Thoracic aorta (tissue), 2 donors: ENCODE measurements at regions not wholly inside any gene's neighbourhood (a gene's known extent, or its start where the extent isn't known, plus 50 kb on each side); places are given as distances from the start of the nearest gene placed in this dataset.

Source experiments
- ATAC-seq: fragments of 150-250 bp; one replicate; pipeline ENCODE4 v1.8.0; 2017; ENCODE audit warnings: low read depth; ENCODE audit not compliant: insufficient number of reproducible peaks, low FRiP score
- DNase-seq: peaks from one replicate; pipeline ENCODE4 v3.0.0-alpha.2; 2020; ENCODE audit warnings: low spot score
- H3K27ac ChIP-seq, 2 donors: fragments of 200-600 bp; sonication (generic); 1 replicate in 1 of 2; 2 replicates in 1 of 2; pipeline ENCODE4 v1.5.1; 2016; ENCODE audit warnings: mild to moderate bottlenecking in 2 of 2, moderate library complexity in 2 of 2
- H3K27me3 ChIP-seq: fragments of 200-600 bp; sonication (generic); replicated peaks from 2 replicates; pipeline ENCODE4 v1.6.0; 2016; ENCODE audit warnings: mild to moderate bottlenecking; ENCODE audit not compliant: insufficient read depth
- H3K36me3 ChIP-seq: fragments of 200-600 bp; sonication (generic); one replicate; pipeline ENCODE4 v1.5.1; 2016
- H3K4me1 ChIP-seq, 2 donors: fragments of 200-600 bp; sonication (generic); 1 replicate in 1 of 2; 2 replicates in 1 of 2; pipeline versions ENCODE4 v1.5.1 to v1.6.0; 2016; ENCODE audit warnings: low read depth in 2 of 2, mild to moderate bottlenecking in 1 of 2; ENCODE audit not compliant: control insufficient read depth in 1 of 2
- H3K4me3 ChIP-seq: fragments of 200-600 bp; sonication (generic); 2 replicates; pipeline ENCODE4 v1.5.1; 2016; ENCODE audit warnings: mild to moderate bottlenecking
- H3K9me3 ChIP-seq: fragments of 200-600 bp; sonication (generic); 2 replicates; pipeline ENCODE4 v1.5.1; 2016
- TF ChIP-seq, protein P1 (sequence below): fragments of 200-600 bp; sonication (generic); IDR thresholded peaks from one replicate; pipeline ENCODE4 v1.5.1; 2019; ENCODE audit warnings: antibody characterized with exemption

DNA sequence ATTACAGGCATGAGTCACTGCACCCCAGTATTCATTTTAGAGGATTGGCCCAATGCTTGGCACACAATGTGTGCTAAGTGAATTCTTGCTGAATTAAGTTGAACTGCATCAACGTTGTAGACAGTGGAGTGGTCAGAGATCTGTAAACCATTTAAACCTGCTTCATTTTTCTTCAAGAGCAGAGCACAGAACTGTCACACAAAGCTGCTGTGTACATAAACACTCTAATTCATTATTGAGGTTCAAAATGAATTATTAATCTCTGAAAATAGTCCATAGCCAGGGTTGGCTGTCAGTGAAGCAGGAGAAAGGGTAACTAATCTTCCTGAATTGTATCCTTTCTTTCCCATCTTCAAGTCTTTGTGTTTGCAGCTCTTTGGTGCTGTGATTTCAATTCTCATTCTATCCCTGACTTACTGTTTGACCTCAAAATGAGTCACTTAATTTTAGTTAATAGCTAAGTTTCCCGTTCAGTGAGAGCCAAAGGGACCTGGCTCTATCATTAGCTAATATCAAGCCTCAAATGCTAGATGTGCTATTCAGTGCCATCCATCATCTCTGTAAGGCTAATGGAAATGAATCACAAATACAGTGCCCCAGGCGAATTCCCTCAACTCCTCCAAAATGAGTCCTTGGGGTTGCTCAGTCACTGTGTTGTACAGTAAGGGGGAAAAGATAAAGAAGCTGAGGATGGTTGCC lies 77.0 kb upstream of the TSC22D1 start:
- no peaks in the 10 kb centered on the region for H3K9me3 ChIP-seq
- no peaks in the 10 kb centered on the region for H3K27me3 ChIP-seq
- H3K4me1 ChIP-seq: peaks cover 6 to 25% of the 10 kb centered on the region in 2 donors
- TF ChIP-seq, protein P1, sequence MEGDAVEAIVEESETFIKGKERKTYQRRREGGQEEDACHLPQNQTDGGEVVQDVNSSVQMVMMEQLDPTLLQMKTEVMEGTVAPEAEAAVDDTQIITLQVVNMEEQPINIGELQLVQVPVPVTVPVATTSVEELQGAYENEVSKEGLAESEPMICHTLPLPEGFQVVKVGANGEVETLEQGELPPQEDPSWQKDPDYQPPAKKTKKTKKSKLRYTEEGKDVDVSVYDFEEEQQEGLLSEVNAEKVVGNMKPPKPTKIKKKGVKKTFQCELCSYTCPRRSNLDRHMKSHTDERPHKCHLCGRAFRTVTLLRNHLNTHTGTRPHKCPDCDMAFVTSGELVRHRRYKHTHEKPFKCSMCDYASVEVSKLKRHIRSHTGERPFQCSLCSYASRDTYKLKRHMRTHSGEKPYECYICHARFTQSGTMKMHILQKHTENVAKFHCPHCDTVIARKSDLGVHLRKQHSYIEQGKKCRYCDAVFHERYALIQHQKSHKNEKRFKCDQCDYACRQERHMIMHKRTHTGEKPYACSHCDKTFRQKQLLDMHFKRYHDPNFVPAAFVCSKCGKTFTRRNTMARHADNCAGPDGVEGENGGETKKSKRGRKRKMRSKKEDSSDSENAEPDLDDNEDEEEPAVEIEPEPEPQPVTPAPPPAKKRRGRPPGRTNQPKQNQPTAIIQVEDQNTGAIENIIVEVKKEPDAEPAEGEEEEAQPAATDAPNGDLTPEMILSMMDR: no peak
- no peaks in the 10 kb centered on the region for H3K36me3 ChIP-seq
- ATAC-seq (no peak), DNase-seq (no peak)
- no peak overlapping the region for H3K27ac ChIP-seq
- no peak overlapping the region for H3K4me3 ChIP-seq

DNA sequence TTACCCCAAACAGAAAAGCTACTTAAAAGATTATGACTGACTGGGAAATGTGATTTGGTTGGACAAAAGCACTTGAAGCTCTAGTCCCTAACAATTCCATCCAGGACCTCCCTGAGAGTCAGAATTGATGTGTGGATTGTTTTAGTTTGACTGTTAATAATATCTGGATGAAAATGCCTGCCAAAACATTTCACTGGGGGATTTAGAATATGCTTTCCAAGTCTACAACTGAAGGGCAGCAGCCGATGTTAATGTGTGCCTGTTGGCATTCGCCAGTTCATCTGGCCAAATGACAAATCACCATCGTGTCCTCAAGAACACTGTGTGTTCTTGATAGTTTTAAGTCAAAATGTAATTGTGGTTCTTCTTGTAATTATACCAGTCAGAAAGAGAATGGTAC lies 76.0 kb upstream of the TSC22D1 start:
- Histone ChIP-seq H3K27ac (no peak overlapping the region), H3K4me1 (peaks cover 6 to 25% of the 10 kb centered on the region in 2 donors), H3K36me3 (no peaks in the 10 kb centered on the region), H3K27me3 (no peaks in the 10 kb centered on the region), H3K4me3 (no peak overlapping the region), H3K9me3 (no peaks in the 10 kb centered on the region)
- no peak for DNase-seq
- TF ChIP-seq, protein P1: no peak
- ATAC-seq: no peak

DNA sequence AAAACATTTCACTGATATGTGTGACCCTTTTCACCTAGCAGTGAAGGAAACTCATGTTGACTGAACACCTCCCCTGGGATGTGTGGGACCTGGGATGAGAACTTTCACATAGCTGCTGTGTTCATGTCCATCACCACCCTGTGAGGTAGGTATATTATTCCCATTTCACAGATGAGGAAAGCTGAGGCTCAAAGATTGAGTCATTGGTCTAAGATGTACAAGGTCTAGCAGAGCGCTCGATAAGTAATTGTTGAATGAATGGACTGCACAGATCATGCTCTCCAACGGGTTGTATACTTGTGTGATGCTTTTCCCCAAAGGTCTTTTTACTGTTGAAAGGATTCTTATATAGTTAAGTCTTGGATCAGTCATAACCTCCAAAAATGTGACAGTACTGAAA lies 75.6 kb upstream of the TSC22D1 start:
- ATAC-seq: no peak
- TF ChIP-seq, protein P1: no peak
- H3K27ac ChIP-seq: no peak overlapping the region

DNA sequence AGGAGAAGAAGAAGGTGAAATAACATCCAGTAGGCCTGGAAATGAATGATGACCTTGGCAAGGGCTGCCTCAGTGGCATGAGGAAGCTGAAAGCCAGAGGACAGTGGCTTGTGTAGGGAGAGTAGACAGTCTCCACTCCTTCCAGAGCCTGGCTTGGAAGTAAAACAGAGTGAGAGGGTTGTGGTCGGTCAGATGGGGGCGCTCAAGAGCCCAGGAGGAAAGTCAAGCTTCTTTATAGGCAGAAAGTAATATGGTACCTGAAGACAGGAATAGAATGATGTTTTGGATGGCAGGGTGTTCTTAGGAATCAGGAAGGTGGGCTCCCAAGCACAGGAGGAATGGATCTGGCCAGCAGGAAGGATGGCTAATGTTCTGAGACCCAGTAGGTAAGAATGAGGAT lies 75.1 kb upstream of the TSC22D1 start:
- no peak overlapping the region for H3K27ac ChIP-seq
- H3K4me1 ChIP-seq: peaks cover 6 to 25% of the 10 kb centered on the region in 2 donors
- no peaks in the 10 kb centered on the region for H3K27me3 ChIP-seq
- no peak for ATAC-seq
- no peaks in the 10 kb centered on the region for H3K9me3 ChIP-seq
- TF ChIP-seq, protein P1: no peak
- no peaks in the 10 kb centered on the region for H3K36me3 ChIP-seq
- H3K4me3 ChIP-seq: no peak overlapping the region
- no peak for DNase-seq

More for the DNA sequence above, 75.6 kb upstream of the TSC22D1 start:
- Histone ChIP-seq H3K36me3 (no peaks in the 10 kb centered on the region), H3K4me1 (peaks cover 6 to 25% of the 10 kb centered on the region in 2 donors), H3K4me3 (no peak overlapping the region), H3K27me3 (no peaks in the 10 kb centered on the region), H3K9me3 (no peaks in the 10 kb centered on the region)
- no peak for DNase-seq

DNA sequence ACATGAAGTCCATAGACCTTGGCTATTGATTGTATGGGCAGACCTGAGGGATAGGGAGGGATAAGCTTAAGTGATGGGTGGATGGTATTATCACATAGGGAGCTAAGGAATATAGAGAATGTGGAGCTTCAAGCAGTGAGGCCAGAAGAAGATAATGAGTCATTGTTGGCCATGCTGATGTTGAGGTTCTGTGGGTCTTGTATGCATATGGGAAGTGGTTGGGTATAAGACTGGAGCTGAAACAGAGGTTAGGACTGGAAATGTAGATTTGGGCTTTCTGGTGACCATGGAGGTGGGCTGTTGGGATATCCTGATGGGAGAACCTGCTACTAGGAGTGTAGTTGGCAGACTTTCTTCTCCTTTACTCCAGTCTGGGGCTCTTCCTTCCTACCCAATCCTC lies 73.7 kb upstream of the TSC22D1 start:
- Histone ChIP-seq H3K4me1 (peaks cover 6 to 25% of the 10 kb centered on the region in 2 donors), H3K36me3 (no peaks in the 10 kb centered on the region), H3K4me3 (no peak overlapping the region), H3K27ac (no peak overlapping the region), H3K9me3 (no peaks in the 10 kb centered on the region), H3K27me3 (no peaks in the 10 kb centered on the region)
- ATAC-seq: no peak
- TF ChIP-seq, protein P1: no peak
- DNase-seq: no peak
